ENCODE measurements at regions not wholly inside any gene's neighbourhood (a gene's known extent, or its start where the extent isn't known, plus 50 kb on each side); places are given as distances from the start of the nearest gene placed in this dataset.

GRCh38 chr2:84029903-84030575 lies 429.0 kb downstream of the SUCLG1 start:
- no peak for TF ChIP-seq CTCF (conservative IDR thresholded peaks at IDR 0.05; ENCODE audit: low read depth, low read length)
- TF ChIP-seq EZH2 (IDR thresholded peaks at IDR 0.05; ENCODE audit: low read length, unreplicated experiment) = no peak
- TF ChIP-seq EZH2phosphoT487 (IDR thresholded peaks at IDR 0.05; ENCODE audit: borderline replicate concordance, low read length) = no peak
